H1 (cell line): ENCODE measurements at regions not wholly inside any gene's neighbourhood (a gene's known extent, or its start where the extent isn't known, plus 50 kb on each side); places are given as distances from the start of the nearest gene placed in this dataset.

Experiments used
- CEBPB ChIP-seq: IDR thresholded peaks from 2 replicates; pipeline ENCODE4 v1.6.1; 2012; ENCODE audit warnings: low read depth, low read length
- MAFK ChIP-seq: IDR thresholded peaks from 2 replicates; pipeline ENCODE4 v1.6.1; 2012; ENCODE audit warnings: low read depth, mild to moderate bottlenecking, improper control_type of control experiment, low read length
- SIN3A ChIP-seq, 2 experiments: IDR thresholded peaks in 1 of 2; conservative IDR thresholded peaks in 1 of 2; 2 replicates each; pipeline ENCODE4 v1.6.1; 2011 to 2012; ENCODE audit warnings: low read length in 2 of 2, improper control_type of control experiment in 1 of 2, low read depth in 1 of 2, mild to moderate bottlenecking in 1 of 2

- TF ChIP-seq SIN3A (conservative IDR thresholded peaks at IDR 0.05 in 1 of 2, IDR thresholded peaks at IDR 0.05 in 1 of 2; ENCODE audit: low read depth in 1 of 2, low read length in 2 of 2) (no peak), MAFK (no peak), CEBPB (no peak)
- TF ChIP-seq, all 59 proteins: peak for 2
These were observed 147.2 kb downstream of the SCARB1 start (continued) for GRCh38 chr12:124716208-124717130.
